DND-41 (cell line): ENCODE measurements at regions not wholly inside any gene's neighbourhood (a gene's known extent, or its start where the extent isn't known, plus 50 kb on each side); places are given as distances from the start of the nearest gene placed in this dataset.

Experiments used
- ATAC-seq: fragments of 200-7000 bp; cut with Tn5 transposase; 3 replicates; pipeline ENCODE4 v1.9.1; 2021; ENCODE audit warnings: low read depth; ENCODE audit not compliant: insufficient read depth
- DNase-seq: peaks from one replicate; pipeline ENCODE4 v3.0.0-alpha.2; 2020
- H2AFZ ChIP-seq: 2 replicates; pipeline ENCODE4 v1.6.0; 2012; ENCODE audit warnings: low read depth, low read length
- H3K27ac ChIP-seq: 2 replicates; pipeline ENCODE4 v1.5.1; 2012; ENCODE audit warnings: low read length, inconsistent platforms
- H3K27me3 ChIP-seq: fragments of 200-600 bp; sonication (generic); 2 replicates; pipeline ENCODE4 v1.6.0; 2012; ENCODE audit warnings: low read length, mild to moderate bottlenecking, inconsistent platforms; ENCODE audit not compliant: insufficient read depth, poor library complexity
- H3K36me3 ChIP-seq: 2 replicates; pipeline ENCODE4 v1.5.1; 2012; ENCODE audit warnings: low read length, inconsistent platforms; ENCODE audit not compliant: insufficient read depth
- H3K4me1 ChIP-seq: 2 replicates; pipeline ENCODE4 v1.5.1; 2012; ENCODE audit warnings: mild to moderate bottlenecking, low read length; ENCODE audit not compliant: insufficient read depth
- H3K4me2 ChIP-seq: 2 replicates; pipeline ENCODE4 v1.6.0; 2012; ENCODE audit warnings: mild to moderate bottlenecking, moderate library complexity, low read length, inconsistent platforms; ENCODE audit not compliant: insufficient read depth
- H3K4me3 ChIP-seq, 2 experiments: fragments of 200-600 bp in 1 of 2; shearing (Covaris generic) in 1 of 2; 2 replicates each; pipeline ENCODE4 v1.5.1; 2012 to 2016; ENCODE audit warnings: inconsistent platforms in 2 of 2, low read length in 2 of 2, mild to moderate bottlenecking in 2 of 2, low read depth in 1 of 2, moderate library complexity in 1 of 2
- H3K79me2 ChIP-seq: 2 replicates; pipeline ENCODE4 v1.6.0; 2012; ENCODE audit warnings: low read length, inconsistent platforms; ENCODE audit not compliant: insufficient read depth
- H3K9ac ChIP-seq: 2 replicates; pipeline ENCODE4 v1.6.0; 2012; ENCODE audit warnings: low read depth, mild to moderate bottlenecking, inconsistent platforms, low read length, moderate library complexity
- H3K9me3 ChIP-seq: 2 replicates; pipeline ENCODE4 v1.5.1; 2012; ENCODE audit warnings: low read length, moderate library complexity, mild to moderate bottlenecking, inconsistent platforms; ENCODE audit not compliant: insufficient read depth, severe bottlenecking
- H4K20me1 ChIP-seq: 2 replicates; pipeline ENCODE4 v1.6.0; 2012; ENCODE audit warnings: low read length; ENCODE audit not compliant: insufficient read depth
- CTCF ChIP-seq: IDR thresholded peaks from 2 replicates; pipeline ENCODE4 v1.5.1; 2012; ENCODE audit warnings: borderline replicate concordance, low read length, moderate library complexity, mild to moderate bottlenecking; ENCODE audit not compliant: poor library complexity, severe bottlenecking; ENCODE audit errors: extremely low read depth
- EZH2 ChIP-seq: IDR thresholded peaks from 3 replicates; pipeline ENCODE4 v1.6.1; 2012; ENCODE audit warnings: borderline replicate concordance, low read depth, mild to moderate bottlenecking, moderate library complexity, low read length, inconsistent platforms; ENCODE audit not compliant: severe bottlenecking

- H3K79me2 ChIP-seq, result no peaks in the 10 kb centered on the region
- no peak overlapping the region for H3K27ac ChIP-seq
- no peak overlapping the region for H3K9ac ChIP-seq
- no peaks in the 10 kb centered on the region for H3K4me1 ChIP-seq
- H3K4me2 ChIP-seq, result no peak overlapping the region
- TF ChIP-seq EZH2 (no peak), CTCF (no peak)
- no peaks in the 10 kb centered on the region for H3K27me3 ChIP-seq
- no peaks in the 10 kb centered on the region for H4K20me1 ChIP-seq
- no peaks in the 10 kb centered on the region for H3K36me3 ChIP-seq
- no peak overlapping the region for H2AFZ ChIP-seq
- H3K9me3 ChIP-seq, result no peaks in the 10 kb centered on the region
- ATAC-seq, result no peak
- H3K4me3 ChIP-seq, result no peak overlapping the region
- no peak for DNase-seq
Measured at GRCh38 chr6:56852260-56853010, 102.5 kb upstream of the BEND6 start.

GRCh38 chr6:56851541-56852259, 103.2 kb upstream of the BEND6 start:
- Histone ChIP-seq H3K36me3 (no peaks in the 10 kb centered on the region), H3K9ac (no peak overlapping the region), H2AFZ (no peak overlapping the region), H4K20me1 (no peaks in the 10 kb centered on the region), H3K4me3 (no peak overlapping the region), H3K9me3 (no peaks in the 10 kb centered on the region), H3K4me1 (no peaks in the 10 kb centered on the region), H3K79me2 (no peaks in the 10 kb centered on the region), H3K4me2 (no peak overlapping the region), H3K27ac (no peak overlapping the region), H3K27me3 (no peaks in the 10 kb centered on the region)
- DNase-seq, result no peak
- ATAC-seq, result 0 out of 3 replicates have a peak, but pooled peaks have one; percentile 48
- peak; percentile 44 for TF ChIP-seq CTCF
- TF ChIP-seq EZH2, result no peak

GRCh38 chr6:56851074-56851473, 103.8 kb upstream of the BEND6 start:
- Histone ChIP-seq H4K20me1 (no peaks in the 10 kb centered on the region), H3K4me3 (no peak overlapping the region), H3K4me1 (no peaks in the 10 kb centered on the region)

More at GRCh38 chr6:56851074-56851473, 103.8 kb upstream of the BEND6 start:
- Histone ChIP-seq H3K4me2 (no peak overlapping the region), H3K79me2 (no peaks in the 10 kb centered on the region), H3K27me3 (no peaks in the 10 kb centered on the region), H3K27ac (no peak overlapping the region), H2AFZ (no peak overlapping the region), H3K9ac (no peak overlapping the region), H3K36me3 (no peaks in the 10 kb centered on the region), H3K9me3 (no peaks in the 10 kb centered on the region)
- ATAC-seq, result no peak
- no peak for TF ChIP-seq CTCF
- no peak for TF ChIP-seq EZH2
- no peak for DNase-seq
